ENCODE measurements at regions not wholly inside any gene's neighbourhood (a gene's known extent, or its start where the extent isn't known, plus 50 kb on each side); places are given as distances from the start of the nearest gene placed in this dataset.
"Not testable (repeated sequence)": the region's sequence is repeated elsewhere in the genome, so short reads cannot be mapped to it uniquely, and the experiment has no call there.

DNA sequence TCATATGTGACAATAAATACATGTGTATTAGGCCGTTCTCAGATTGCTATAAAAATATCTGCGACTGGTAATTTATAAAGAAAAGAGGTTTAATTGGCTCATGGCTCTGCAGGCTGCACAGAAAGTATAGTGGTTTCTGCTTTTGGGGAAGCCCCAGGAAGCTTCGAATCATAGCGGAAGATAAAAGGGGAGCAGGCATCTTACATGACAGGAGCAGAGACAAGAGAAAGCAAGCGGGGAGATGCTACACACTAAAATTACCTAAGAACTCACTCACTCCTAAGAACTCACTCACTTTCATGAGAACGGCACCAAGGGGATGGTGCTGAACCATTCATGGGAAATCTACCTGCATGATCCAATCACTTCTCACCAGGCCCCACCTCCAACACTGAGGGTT lies 284.9 kb downstream of the OTUD1 start:
- ATAC-seq (no peak), DNase-seq (no peak)
- H3K27me3 Mint-ChIP-seq = peaks cover 0 to 5% (median 4%) of the 10 kb centered on the region in 5 donors
- H3K4me3 Mint-ChIP-seq = no peak overlapping the region
- peaks cover 0 to 3% (median 0%) of the 10 kb centered on the region in 3 donors for H3K36me3 Mint-ChIP-seq
- no peaks in the 10 kb centered on the region for H3K4me1 Mint-ChIP-seq
- POLR2A ChIA-PET = interaction anchor here (0.6 kb wide), 1 partner anchor 261 kb away, joined by 3 read pairs; no protein-coding TSS in a partner anchor
- no peak overlapping the region for H3K27ac Mint-ChIP-seq
- peaks cover 0 to 11% (median 4%) of the 10 kb centered on the region in 9 donors for H3K9me3 Mint-ChIP-seq

DNA sequence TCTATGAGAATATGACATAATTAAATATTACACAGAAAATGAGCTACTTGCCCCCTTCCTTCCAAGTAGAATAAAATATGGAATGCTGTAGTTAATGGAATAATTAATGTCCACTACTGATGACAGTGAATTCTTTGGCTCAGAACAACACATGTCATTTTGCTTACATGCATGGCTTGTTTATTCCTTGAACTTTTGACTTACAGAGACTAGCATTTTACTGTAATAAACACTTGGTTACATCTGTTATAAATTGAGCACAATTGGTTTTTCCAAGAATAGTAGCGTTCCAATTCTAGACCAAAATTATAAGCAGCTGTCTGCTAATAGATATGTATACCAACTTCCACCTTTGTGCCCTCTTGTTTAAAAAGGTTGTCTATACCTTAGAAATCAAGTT lies 286.7 kb downstream of the OTUD1 start:
- Mint-ChIP-seq H3K4me1 (no peaks in the 10 kb centered on the region), H3K4me3 (no peak overlapping the region), H3K27ac (no peak overlapping the region), H3K9me3 (peaks cover 0 to 15% (median 7%) of the 10 kb centered on the region in 9 donors), H3K36me3 (peaks cover 0 to 6% (median 0%) of the 10 kb centered on the region in 3 donors), H3K27me3 (peaks cover 0 to 5% (median 3%) of the 10 kb centered on the region in 5 donors)
- POLR2A ChIA-PET = no interaction called here
- ATAC-seq (no peak), DNase-seq (no peak)

DNA sequence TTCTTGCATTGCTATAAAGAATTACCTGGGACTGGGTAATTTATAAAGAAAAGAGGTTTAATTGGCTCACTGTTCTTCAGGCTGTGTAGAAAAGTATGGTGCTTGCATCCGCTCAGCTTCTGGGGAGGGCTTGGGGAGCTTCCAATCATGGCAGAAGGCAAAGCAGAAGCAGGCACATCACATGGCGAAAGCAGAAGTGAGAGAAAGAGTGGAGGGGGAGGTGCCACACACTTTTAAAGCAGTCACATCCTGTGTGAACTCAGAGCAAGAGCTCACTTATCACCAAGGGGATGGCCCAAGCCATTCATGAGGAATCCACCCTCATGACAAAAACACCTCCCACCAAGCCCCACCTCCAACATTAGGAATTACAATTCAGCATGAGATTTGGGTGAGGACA lies 303.5 kb downstream of the OTUD1 start:
- Mint-ChIP-seq H3K4me3 (no peak overlapping the region), H3K27me3 (peaks cover 10 to 38% (median 21%) of the 10 kb centered on the region in 5 donors), H3K27ac (no peak overlapping the region), H3K36me3 (no peaks in the 10 kb centered on the region), H3K9me3 (peaks cover 0 to 19% (median 0%) of the 10 kb centered on the region in 9 donors), H3K4me1 (no peaks in the 10 kb centered on the region)
- POLR2A ChIA-PET = no interaction called here
- DNase-seq = no peak
- ATAC-seq = no peak

DNA sequence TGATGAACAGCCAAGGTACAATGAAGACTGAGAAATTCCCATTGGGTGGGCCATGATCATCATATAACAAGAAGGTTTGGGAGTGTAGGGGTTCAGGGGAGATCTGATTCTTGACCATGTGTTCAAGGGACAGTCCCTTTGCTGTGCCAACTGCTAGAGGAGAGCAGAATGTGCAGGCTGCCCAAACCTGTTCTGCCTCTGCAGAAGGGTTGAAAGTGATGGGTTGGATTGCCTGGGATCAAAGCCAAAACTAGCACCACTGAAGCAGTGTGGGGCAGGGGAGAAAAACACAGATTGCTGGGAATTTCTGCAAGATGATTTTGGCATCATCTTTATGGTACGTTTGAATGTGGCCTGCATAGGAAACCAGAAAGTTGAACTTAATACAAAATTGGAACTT lies 303.9 kb downstream of the OTUD1 start:
- Mint-ChIP-seq H3K4me3 (no peak overlapping the region), H3K27ac (no peak overlapping the region), H3K36me3 (no peaks in the 10 kb centered on the region), H3K9me3 (peaks cover 0 to 20% (median 0%) of the 10 kb centered on the region in 9 donors), H3K27me3 (peaks cover 10 to 38% (median 22%) of the 10 kb centered on the region in 5 donors), H3K4me1 (no peaks in the 10 kb centered on the region)
- POLR2A ChIA-PET = no interaction called here
- DNase-seq = no peak
- no peak for ATAC-seq

DNA sequence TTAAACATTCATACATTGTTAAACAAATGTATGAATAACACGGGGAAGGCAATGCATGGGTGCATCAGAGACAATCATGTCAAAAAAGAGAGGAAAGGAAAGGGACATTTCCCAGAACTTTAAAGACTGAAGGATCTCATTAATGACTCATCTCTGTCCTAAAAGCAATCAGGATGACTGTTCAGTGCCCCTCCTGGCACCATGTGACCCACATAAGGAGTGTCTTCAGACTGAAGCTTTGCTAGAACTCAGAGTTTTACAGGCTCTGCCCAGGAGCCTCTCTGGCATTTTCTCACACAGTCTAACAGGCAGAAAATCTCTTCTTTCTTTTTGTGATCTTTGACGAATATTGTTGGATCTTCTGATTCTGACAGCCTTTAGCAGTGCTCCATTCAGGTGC lies 315.3 kb downstream of the OTUD1 start:
- ATAC-seq = no peak
- POLR2A ChIA-PET = no interaction called here

DNA sequence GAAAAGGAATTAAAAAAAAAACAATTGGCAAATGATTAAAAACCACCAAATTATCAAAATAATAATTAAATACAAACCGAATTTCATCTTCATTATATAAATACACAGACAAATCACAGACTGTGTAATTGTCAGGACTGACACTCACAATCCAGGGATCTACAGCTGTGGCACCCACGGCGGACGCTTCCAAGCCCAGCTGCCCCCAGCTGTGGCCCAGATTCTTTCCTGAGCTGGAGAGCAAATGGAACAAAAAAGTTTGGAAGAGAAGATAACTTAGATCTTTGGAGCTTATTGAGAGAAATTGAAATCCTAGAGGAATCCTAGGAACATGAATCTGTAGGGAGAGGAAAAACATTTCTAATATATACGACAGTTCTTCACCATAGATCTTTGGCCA lies 316.1 kb downstream of the OTUD1 start:
- H3K4me3 Mint-ChIP-seq = no peak overlapping the region
- peaks cover 7 to 44% (median 8%) of the 10 kb centered on the region in 5 donors for H3K27me3 Mint-ChIP-seq
- ATAC-seq (no peak), DNase-seq (no peak)
- H3K9me3 Mint-ChIP-seq = no peaks in the 10 kb centered on the region
- no peaks in the 10 kb centered on the region for H3K4me1 Mint-ChIP-seq
- POLR2A ChIA-PET = no interaction called here
- no peaks in the 10 kb centered on the region for H3K36me3 Mint-ChIP-seq
- H3K27ac Mint-ChIP-seq = no peak overlapping the region

More for the DNA sequence above, 315.3 kb downstream of the OTUD1 start:
- no peaks in the 10 kb centered on the region for H3K9me3 Mint-ChIP-seq
- H3K36me3 Mint-ChIP-seq = no peaks in the 10 kb centered on the region
- no peak for DNase-seq
- no peaks in the 10 kb centered on the region for H3K4me1 Mint-ChIP-seq
- H3K27me3 Mint-ChIP-seq = peaks cover 5 to 36% (median 7%) of the 10 kb centered on the region in 5 donors
- H3K27ac Mint-ChIP-seq = no peak overlapping the region
- no peak overlapping the region for H3K4me3 Mint-ChIP-seq

DNA sequence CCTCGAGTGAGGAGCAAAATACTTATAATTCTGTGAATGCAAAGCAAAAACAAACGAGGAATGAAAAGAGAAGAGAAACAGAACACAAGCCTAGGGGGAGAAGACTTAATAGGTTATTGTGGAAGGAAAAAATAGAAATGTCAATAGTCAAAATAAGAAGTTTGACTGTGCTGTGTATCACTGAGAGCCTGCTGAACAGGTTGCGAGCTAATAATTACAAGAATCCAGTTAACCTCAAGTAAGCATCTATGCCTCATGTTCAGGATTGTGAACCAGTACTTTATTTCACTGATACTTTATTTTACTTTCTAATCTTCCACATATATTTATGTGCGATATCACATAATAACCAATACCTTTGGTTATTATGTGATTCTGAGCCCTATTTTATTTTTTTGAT lies 316.7 kb downstream of the OTUD1 start:
- Mint-ChIP-seq H3K36me3 (no peaks in the 10 kb centered on the region), H3K9me3 (no peaks in the 10 kb centered on the region), H3K27ac (no peak overlapping the region), H3K27me3 (peaks cover 11 to 50% (median 14%) of the 10 kb centered on the region in 5 donors), H3K4me3 (no peak overlapping the region), H3K4me1 (no peaks in the 10 kb centered on the region)
- DNase-seq (no peak), ATAC-seq (no peak)
- POLR2A ChIA-PET = no interaction called here

DNA sequence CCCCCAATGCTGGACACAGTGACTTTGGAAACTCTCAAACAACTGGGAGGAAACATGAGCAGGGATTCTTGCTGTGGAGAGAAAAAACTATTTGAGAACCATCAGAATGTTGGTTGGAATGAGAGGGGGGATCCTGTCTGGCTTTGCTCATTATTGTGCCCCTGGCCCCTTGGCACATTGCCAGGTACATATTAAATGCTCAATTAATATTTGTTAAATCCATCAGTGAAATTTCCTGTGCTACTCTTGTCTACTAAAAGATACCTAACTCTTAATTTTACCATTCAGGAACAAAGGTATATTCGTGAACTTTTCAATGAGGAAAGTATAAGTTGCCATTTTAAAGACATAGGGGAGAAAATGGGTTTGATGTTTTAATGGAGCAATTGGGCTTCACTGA lies 329.4 kb downstream of the OTUD1 start:
- H3K4me3 Mint-ChIP-seq = no peak overlapping the region
- H3K4me1 Mint-ChIP-seq = no peaks in the 10 kb centered on the region
- H3K27ac Mint-ChIP-seq = no peak overlapping the region
- peaks cover 3 to 31% (median 12%) of the 10 kb centered on the region in 9 donors for H3K9me3 Mint-ChIP-seq
- ATAC-seq = no peak
- peaks cover 0 to 9% (median 0%) of the 10 kb centered on the region in 5 donors for H3K27me3 Mint-ChIP-seq
- POLR2A ChIA-PET = no interaction called here
- DNase-seq = no peak
- no peaks in the 10 kb centered on the region for H3K36me3 Mint-ChIP-seq

DNA sequence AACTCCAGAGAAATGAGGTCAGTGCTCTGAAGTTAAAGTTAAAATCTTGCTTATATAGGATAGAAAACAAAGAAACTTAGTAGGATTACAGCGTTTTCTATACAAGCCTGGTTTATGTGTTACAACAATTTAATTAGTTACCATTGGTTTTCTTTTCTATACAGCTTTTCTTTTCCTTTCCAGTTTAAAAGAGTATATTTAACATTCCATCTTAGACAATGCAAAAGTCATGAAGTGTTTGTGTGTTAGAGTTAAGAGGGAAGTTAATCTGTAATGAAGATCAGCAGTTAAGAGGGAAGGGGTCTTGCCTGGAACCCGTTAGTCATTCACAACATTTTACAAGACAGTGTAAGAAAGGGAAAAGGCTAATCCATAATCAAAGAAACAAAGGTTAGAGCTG lies 338.3 kb downstream of the OTUD1 start:
- Mint-ChIP-seq H3K9me3 (peaks cover 0 to 3% (median 0%) of the 10 kb centered on the region in 9 donors), H3K36me3 (no peaks in the 10 kb centered on the region), H3K4me1 (no peaks in the 10 kb centered on the region), H3K27ac (no peak overlapping the region), H3K27me3 (no peaks in the 10 kb centered on the region), H3K4me3 (no peak overlapping the region)
- POLR2A ChIA-PET = no interaction called here
- no peak for ATAC-seq
- DNase-seq = no peak

DNA sequence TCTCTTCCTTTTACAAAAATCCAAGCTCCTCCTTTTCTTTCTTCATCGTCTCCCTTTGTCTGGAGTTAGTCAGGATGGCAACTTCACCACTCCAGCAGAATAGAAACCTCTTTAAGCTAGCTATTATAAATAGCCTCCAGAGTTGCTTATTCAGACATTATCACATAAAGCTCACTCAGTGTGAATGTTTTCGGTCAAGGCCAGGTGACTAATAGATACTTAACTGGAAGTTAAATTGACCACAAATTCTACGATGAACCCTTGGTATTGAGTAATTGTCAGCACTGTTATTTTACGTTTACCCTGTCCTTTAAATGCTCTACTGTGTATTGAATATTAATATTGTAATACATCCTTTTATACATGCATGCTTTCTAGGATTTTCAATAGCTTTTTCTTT lies 340.4 kb downstream of the OTUD1 start:
- DNase-seq (no peak), ATAC-seq (no peak)
- no peaks in the 10 kb centered on the region for H3K27me3 Mint-ChIP-seq
- no peaks in the 10 kb centered on the region for H3K4me1 Mint-ChIP-seq
- POLR2A ChIA-PET = no interaction called here
- no peak overlapping the region for H3K4me3 Mint-ChIP-seq
- H3K27ac Mint-ChIP-seq = no peak overlapping the region
- H3K36me3 Mint-ChIP-seq = no peaks in the 10 kb centered on the region
- peaks cover 0 to 3% (median 0%) of the 10 kb centered on the region in 9 donors for H3K9me3 Mint-ChIP-seq

DNA sequence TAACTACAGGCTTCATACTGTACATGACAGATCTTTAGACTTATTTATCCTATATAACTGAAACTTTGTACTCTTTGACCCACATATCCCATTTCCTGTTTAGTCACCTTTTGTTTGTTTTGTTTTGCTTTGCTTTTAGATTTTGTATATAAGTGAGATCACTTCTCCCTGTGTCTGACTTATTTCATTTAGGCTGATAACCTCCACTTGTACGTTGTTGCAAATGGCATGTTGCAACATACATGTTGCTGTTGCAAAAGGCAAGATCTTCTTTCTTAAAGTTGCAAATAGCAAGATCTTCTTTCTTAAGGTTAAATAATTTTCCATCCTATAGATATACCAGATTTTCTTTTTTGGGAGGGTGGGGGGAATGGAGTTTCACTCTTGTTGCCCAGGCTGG lies 341.5 kb downstream of the OTUD1 start:
- H3K4me1 Mint-ChIP-seq = no peaks in the 10 kb centered on the region
- H3K9me3 Mint-ChIP-seq = no peaks in the 10 kb centered on the region
- no peak overlapping the region for H3K27ac Mint-ChIP-seq
- DNase-seq = no peak
- no peaks in the 10 kb centered on the region for H3K36me3 Mint-ChIP-seq
- H3K27me3 Mint-ChIP-seq = peaks cover 0 to 7% (median 0%) of the 10 kb centered on the region in 5 donors
- no peak for ATAC-seq
- POLR2A ChIA-PET = no interaction called here
- H3K4me3 Mint-ChIP-seq = no peak overlapping the region

DNA sequence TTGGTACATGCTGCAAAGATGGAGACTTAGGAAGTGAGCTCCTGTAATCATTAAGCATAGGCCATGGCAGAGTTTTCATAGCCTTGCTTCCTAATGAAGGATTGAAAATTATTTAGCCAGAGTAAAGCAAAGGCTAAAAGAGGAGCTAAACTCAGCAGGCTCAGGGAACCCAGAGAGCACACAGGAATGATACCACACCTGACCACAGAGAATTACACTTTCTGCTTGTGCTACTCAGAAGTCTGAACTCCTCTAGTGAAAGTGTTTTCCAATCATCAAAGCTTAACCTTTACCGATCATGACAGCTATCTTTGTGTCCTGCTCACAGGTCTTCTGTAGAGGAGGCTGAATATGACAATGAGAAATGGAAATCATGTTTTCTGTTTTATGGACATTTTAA lies 347.7 kb downstream of the OTUD1 start:
- no peak overlapping the region for H3K27ac Mint-ChIP-seq
- H3K36me3 Mint-ChIP-seq = no peaks in the 10 kb centered on the region
- no peaks in the 10 kb centered on the region for H3K9me3 Mint-ChIP-seq
- H3K4me1 Mint-ChIP-seq = no peaks in the 10 kb centered on the region
- POLR2A ChIA-PET = no interaction called here
- H3K27me3 Mint-ChIP-seq = peaks cover 0 to 19% (median 7%) of the 10 kb centered on the region in 5 donors
- ATAC-seq (no peak), DNase-seq (no peak)
- H3K4me3 Mint-ChIP-seq = no peak overlapping the region

DNA sequence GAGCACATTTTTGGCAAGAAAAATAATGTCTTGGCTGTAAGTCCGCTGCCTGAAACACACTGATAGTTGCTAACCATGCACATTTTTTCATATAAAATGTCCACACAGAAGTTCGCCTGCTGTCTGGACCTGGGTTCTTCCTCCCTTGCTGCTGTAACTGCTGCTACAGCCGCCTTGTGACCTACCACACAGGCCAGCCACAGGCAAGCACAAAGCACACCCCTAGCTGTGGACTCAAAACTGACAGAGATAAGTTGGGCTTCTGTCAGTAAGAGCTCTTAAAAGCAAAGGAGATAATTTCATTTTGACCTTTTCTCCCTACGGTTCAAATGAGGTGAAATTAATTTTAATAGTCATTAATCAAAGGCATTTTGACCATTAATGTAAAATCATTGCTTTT lies 354.7 kb downstream of the OTUD1 start:
- ATAC-seq = no peak
- peaks cover 0 to 7% (median 0%) of the 10 kb centered on the region in 9 donors for H3K9me3 Mint-ChIP-seq
- H3K4me1 Mint-ChIP-seq = peaks cover 0 to 6% (median 3%) of the 10 kb centered on the region in 4 donors
- POLR2A ChIA-PET = no interaction called here
- H3K4me3 Mint-ChIP-seq = no peak overlapping the region
- H3K36me3 Mint-ChIP-seq = no peaks in the 10 kb centered on the region
- peaks cover 0 to 4% (median 0%) of the 10 kb centered on the region in 5 donors for H3K27me3 Mint-ChIP-seq
- H3K27ac Mint-ChIP-seq = no peak overlapping the region
- DNase-seq = no peak

DNA sequence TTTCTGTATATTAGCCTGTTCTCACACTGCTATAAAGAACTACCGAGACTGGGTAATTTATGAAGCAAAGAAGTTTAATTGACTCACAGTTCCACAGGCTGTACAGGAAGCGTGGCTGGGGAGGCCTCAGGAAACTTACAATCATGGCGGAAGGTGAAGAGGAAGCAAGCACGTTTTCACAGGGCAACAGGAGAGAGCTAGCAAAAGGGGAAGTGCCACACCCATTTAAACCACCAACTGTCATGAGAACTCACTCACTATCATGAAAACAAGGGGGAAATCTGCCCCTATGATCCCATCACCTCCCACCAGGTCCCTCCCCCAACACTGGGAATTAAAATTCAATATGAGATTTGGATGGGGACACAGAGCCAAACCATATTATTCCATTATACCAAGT lies 358.6 kb downstream of the OTUD1 start:
- H3K4me1 Mint-ChIP-seq, H3K4me3 Mint-ChIP-seq, DNase-seq, POLR2A ChIA-PET, ATAC-seq, H3K27ac Mint-ChIP-seq, H3K36me3 Mint-ChIP-seq, H3K27me3 Mint-ChIP-seq: not testable (repeated sequence)
- peaks cover 0 to 22% (median 0%) of the 10 kb centered on the region in 9 donors for H3K9me3 Mint-ChIP-seq
